H1 (cell line): ENCODE measurements at regions not wholly inside any gene's neighbourhood (a gene's known extent, or its start where the extent isn't known, plus 50 kb on each side); places are given as distances from the start of the nearest gene placed in this dataset.

ENCODE experiments used
- CTCF ChIA-PET: fragments of 300-600 bp; sonication (Branson Sonifier 250); formaldehyde crosslinking; loops from one replicate; lab custom pipeline; 2021; ENCODE audit not compliant: partially characterized antibody; lab: Charles Lee
- POLR2A ChIA-PET: fragments of 300-600 bp; sonication (Branson Sonifier 250); formaldehyde crosslinking; loops from one replicate; lab custom pipeline; 2021; ENCODE audit warnings: inconsistent platforms; ENCODE audit not compliant: partially characterized antibody; lab: Charles Lee
- DNase-seq, 2 experiments: peaks; one replicate each; pipeline versions ENCODE4 v3.0.0 to v3.0.0-alpha.2; 2010 to 2022; ENCODE audit warnings: low spot score in 2 of 2, low read depth in 1 of 2, mixed read lengths in 1 of 2
- FAIRE-seq: peaks from 2 replicates; lab custom pipeline; 2011; peaks lifted over from hg19 to GRCh38; lab: Jason Lieb, UNC
- H2AFZ ChIP-seq: 2 replicates; pipeline ENCODE4 v1.8.1; 2012; ENCODE audit warnings: low read length, inconsistent platforms
- H2AK5ac ChIP-seq: 2 replicates; pipeline ENCODE4 v1.6.1; 2013; ENCODE audit warnings: low read depth, low read length
- H2BK120ac ChIP-seq: replicated peaks from 2 replicates; pipeline ENCODE3; 2013; ENCODE audit warnings: low read depth, low read length, inconsistent platforms
- H2BK12ac ChIP-seq: 2 replicates; pipeline ENCODE4 v1.6.1; 2013; ENCODE audit warnings: low read depth, low read length
- H2BK15ac ChIP-seq: 2 replicates; pipeline ENCODE4 v1.6.1; 2013; ENCODE audit warnings: low read length
- H2BK20ac ChIP-seq: 2 replicates; pipeline ENCODE4 v1.6.1; 2013; ENCODE audit warnings: low read length
- H2BK5ac ChIP-seq: 2 replicates; pipeline ENCODE4 v1.6.1; 2013; ENCODE audit warnings: low read depth, low read length
- H3K14ac ChIP-seq: 2 replicates; pipeline ENCODE4 v1.6.1; 2013; ENCODE audit warnings: inconsistent platforms; ENCODE audit not compliant: insufficient read length
- H3K18ac ChIP-seq: 2 replicates; pipeline ENCODE4 v1.6.1; 2013; ENCODE audit warnings: low read length; ENCODE audit errors: extremely low read depth
- H3K23ac ChIP-seq: 2 replicates; pipeline ENCODE4 v1.6.1; 2013; ENCODE audit warnings: inconsistent platforms; ENCODE audit not compliant: insufficient read length
- H3K23me2 ChIP-seq: 2 replicates; pipeline ENCODE4 v1.6.1; 2013; ENCODE audit warnings: low read depth, low read length
- H3K27ac ChIP-seq: 2 replicates; pipeline ENCODE4 v1.6.1; 2011; ENCODE audit warnings: low read depth, low read length, inconsistent platforms
- H3K27me3 ChIP-seq, 4 experiments: replicated peaks in 1 of 4; 1 replicate in 1 of 4; 2 replicates in 3 of 4; pipeline versions ENCODE4 v1.6.1 to v1.8.1; 2011 to 2013; ENCODE audit warnings: low read length in 3 of 4, mild to moderate bottlenecking in 3 of 4, inconsistent platforms in 2 of 4, mixed read lengths in 2 of 4, moderate library complexity in 1 of 4; ENCODE audit not compliant: control insufficient read depth in 3 of 4, insufficient read depth in 3 of 4; ENCODE audit errors: extremely low read depth in 1 of 4
- H3K36me3 ChIP-seq, 4 experiments: 2 replicates each; pipeline versions ENCODE4 v1.6.1 to v1.8.1; 2011 to 2013; ENCODE audit warnings: mild to moderate bottlenecking in 4 of 4, low read length in 3 of 4, moderate library complexity in 2 of 4, control low read depth in 1 of 4, inconsistent platforms in 1 of 4; ENCODE audit not compliant: insufficient read depth in 4 of 4, control insufficient read depth in 2 of 4
- H3K4ac ChIP-seq: replicated peaks from 2 replicates; pipeline ENCODE3; 2013; ENCODE audit warnings: low read length, low read depth, mixed read lengths, inconsistent platforms; ENCODE audit not compliant: insufficient read length
- H3K4me1 ChIP-seq, 4 experiments: replicated peaks in 1 of 4; 1 replicate in 1 of 4; 2 replicates in 3 of 4; pipeline versions ENCODE4 v1.6.1 to v1.8.1; 2011 to 2013; ENCODE audit warnings: low read length in 3 of 4, inconsistent platforms in 2 of 4, mixed read lengths in 1 of 4; ENCODE audit not compliant: insufficient read depth in 4 of 4, control insufficient read depth in 3 of 4
- H3K4me2 ChIP-seq, 2 experiments: 2 replicates each; pipeline versions ENCODE4 v1.6.1 to v1.8.1; 2011 to 2013; ENCODE audit warnings: low read depth in 2 of 2, low read length in 2 of 2, control low read depth in 1 of 2, inconsistent platforms in 1 of 2, mild to moderate bottlenecking in 1 of 2; ENCODE audit not compliant: insufficient read depth in 1 of 2
- H3K4me3 ChIP-seq, 4 experiments: fragments of 200-600, 300-600 bp in 1 of 4; sonication (generic), shearing (Covaris generic), sonication (Bioruptor Twin) in 1 of 4; 2 replicates each; pipeline versions ENCODE4 v1.5.1 to v1.8.1; 2011 to 2016; ENCODE audit warnings: low read length in 4 of 4, low read depth in 3 of 4, control low read depth in 2 of 4, inconsistent platforms in 2 of 4, mild to moderate bottlenecking in 2 of 4, mixed read lengths in 1 of 4, moderate library complexity in 1 of 4; ENCODE audit not compliant: insufficient read depth in 2 of 4; ENCODE audit errors: extremely low read depth in 1 of 4
- H3K56ac ChIP-seq: replicated peaks from 2 replicates; pipeline ENCODE3; 2013; ENCODE audit warnings: low read depth, mild to moderate bottlenecking, mixed read lengths, low read length, inconsistent platforms; ENCODE audit not compliant: insufficient read length
- H3K79me1 ChIP-seq: 2 replicates; pipeline ENCODE4 v1.6.1; 2013; ENCODE audit warnings: low read depth, low read length, control low read depth
- H3K79me2 ChIP-seq, 2 experiments: 2 replicates each; pipeline versions ENCODE4 v1.6.1 to v1.8.1; 2012 to 2013; ENCODE audit warnings: low read length in 2 of 2, mild to moderate bottlenecking in 2 of 2, inconsistent platforms in 1 of 2; ENCODE audit not compliant: insufficient read depth in 2 of 2, control insufficient read depth in 1 of 2
- H3K9ac ChIP-seq, 4 experiments: replicated peaks in 1 of 4; 1 replicate in 1 of 4; 2 replicates in 3 of 4; pipeline versions ENCODE4 v1.6.1 to v1.8.1; 2011 to 2013; ENCODE audit warnings: low read depth in 3 of 4, low read length in 3 of 4, control low read depth in 2 of 4, mild to moderate bottlenecking in 2 of 4, moderate library complexity in 2 of 4, inconsistent platforms in 1 of 4; ENCODE audit errors: extremely low read depth in 1 of 4
- H3K9me3 ChIP-seq, 2 experiments: 2 replicates each; pipeline versions ENCODE4 v1.6.1 to v1.8.1; 2012 to 2013; ENCODE audit warnings: mild to moderate bottlenecking in 2 of 2, moderate library complexity in 2 of 2, control low read depth in 1 of 2, inconsistent platforms in 1 of 2, low read depth in 1 of 2, low read length in 1 of 2, mixed read lengths in 1 of 2; ENCODE audit not compliant: insufficient read depth in 2 of 2
- H4K20me1 ChIP-seq, 2 experiments: replicated peaks in 1 of 2; 2 replicates each; pipeline versions ENCODE3 to v1.8.1; 2011 to 2013; ENCODE audit warnings: inconsistent platforms in 2 of 2, low read length in 2 of 2, mild to moderate bottlenecking in 1 of 2; ENCODE audit not compliant: insufficient read depth in 2 of 2, control insufficient read depth in 1 of 2
- H4K5ac ChIP-seq: 2 replicates; pipeline ENCODE4 v1.6.1; 2013; ENCODE audit warnings: low read length, low read depth, mixed read lengths, inconsistent platforms; ENCODE audit not compliant: insufficient read length
- H4K8ac ChIP-seq: 2 replicates; pipeline ENCODE4 v1.8.0; 2013; ENCODE audit warnings: mild to moderate bottlenecking, moderate library complexity, low read length, inconsistent platforms; ENCODE audit not compliant: insufficient read depth; ENCODE audit errors: extremely low read depth
- H4K91ac ChIP-seq: replicated peaks from 2 replicates; pipeline ENCODE3; 2013; ENCODE audit warnings: low read length, mixed read lengths, inconsistent platforms; ENCODE audit not compliant: insufficient read length
- PHF8 ChIP-seq: fragments of 200-600 bp; sonication (generic); conservative IDR thresholded peaks from 2 replicates; pipeline ENCODE4 v1.7.1; 2012; ENCODE audit warnings: low read depth, mild to moderate bottlenecking, inconsistent platforms, low read length, moderate library complexity
- SP4 ChIP-seq: IDR thresholded peaks from 2 replicates; pipeline ENCODE4 v1.6.1; 2012; ENCODE audit warnings: low read length, inconsistent platforms
- TAF1 ChIP-seq: IDR thresholded peaks from 2 replicates; pipeline ENCODE4 v1.6.1; 2011; ENCODE audit warnings: mild to moderate bottlenecking, low read depth, low read length
- WGBS, 2 experiments: shearing (Covaris generic) in 1 of 2; methylation state at CpG; one replicate each; pipeline versions ENCODE4 v1.1.6 to v1.1.7; 2013 to 2015; ENCODE audit warnings: low lambda C conversion rate in 2 of 2, mixed read lengths in 2 of 2, inconsistent platforms in 1 of 2, low coverage in 1 of 2, missing lambda C conversion rate in 1 of 2; ENCODE audit not compliant: insufficient replicate concordance in 2 of 2, insufficient coverage in 1 of 2, insufficient read length in 1 of 2; ENCODE audit errors: extremely low coverage in 1 of 2, missing lambda C conversion rate in 1 of 2; 5-methylcytosine and 5-hydroxymethylcytosine counted together
- TF ChIP-seq, protein P1 (sequence below): IDR thresholded peaks from 2 replicates; pipeline ENCODE4 v1.6.1; 2011; ENCODE audit warnings: low read depth, mild to moderate bottlenecking, low read length; ENCODE audit not compliant: insufficient read depth

DNA sequence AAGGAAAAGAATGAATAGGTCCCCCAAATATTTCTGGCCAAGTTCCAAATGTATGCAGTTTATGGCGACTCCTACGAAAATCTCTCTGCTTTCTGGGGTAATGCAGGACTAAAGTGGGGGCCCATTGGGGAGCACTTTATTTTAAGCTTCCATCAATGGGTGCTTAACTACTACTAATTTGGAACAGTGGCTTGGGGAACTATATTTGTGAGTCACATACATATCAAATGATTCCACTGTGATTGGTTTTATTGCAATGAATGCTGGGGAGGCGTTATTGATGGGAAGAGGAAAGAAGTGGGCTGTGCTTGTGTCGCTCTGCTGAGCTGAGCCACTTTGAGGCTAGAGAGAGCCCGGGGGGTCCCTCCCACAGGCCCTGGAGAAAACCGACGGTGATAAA is 560.4 kb upstream of the SALL3 start:
- Histone ChIP-seq H4K5ac (no peak overlapping the region), H3K18ac (no peak overlapping the region), H4K8ac (no peak overlapping the region)
- TF ChIP-seq PHF8 (no peak), TAF1 (no peak), SP4 (no peak)
- TF ChIP-seq, protein P1, sequence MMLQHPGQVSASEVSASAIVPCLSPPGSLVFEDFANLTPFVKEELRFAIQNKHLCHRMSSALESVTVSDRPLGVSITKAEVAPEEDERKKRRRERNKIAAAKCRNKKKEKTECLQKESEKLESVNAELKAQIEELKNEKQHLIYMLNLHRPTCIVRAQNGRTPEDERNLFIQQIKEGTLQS = no peak
- TF ChIP-seq, all 59 proteins: peak for 0
- H3K4me2 ChIP-seq = no peak overlapping the region
- no peaks in the 10 kb centered on the region for H3K23me2 ChIP-seq
- 95% methylated on average over 7 of the region's 7 CpGs; no CpG with 5 or more reads in 1 of the 2 experiments for WGBS, 2 experiments
- no peak overlapping the region for H4K91ac ChIP-seq
- no peaks in the 10 kb centered on the region for H3K79me2 ChIP-seq
- ChIA-PET POLR2A (no interaction called here), CTCF (interaction anchor here (1.0 to 1.9 kb wide), 2 partner anchors 8 to 10 kb away, joined by 4 to 6 read pairs; no protein-coding TSS in a partner anchor)
- no peak overlapping the region for H2BK120ac ChIP-seq
- DNase-seq (no peak), FAIRE-seq (no peak)
- no peak overlapping the region for H2BK20ac ChIP-seq
- no peaks in the 10 kb centered on the region for H3K27me3 ChIP-seq
- no peaks in the 10 kb centered on the region for H3K4me1 ChIP-seq
- H3K9ac ChIP-seq = no peak overlapping the region
- H3K56ac ChIP-seq = no peak overlapping the region
- no peak overlapping the region for H3K4ac ChIP-seq
- no peak overlapping the region for H3K4me3 ChIP-seq
- H2BK12ac ChIP-seq = no peak overlapping the region
- no peak overlapping the region for H3K14ac ChIP-seq
- H4K20me1 ChIP-seq = no peaks in the 10 kb centered on the region
- no peak overlapping the region for H2AK5ac ChIP-seq
- H3K27ac ChIP-seq = no peak overlapping the region
- H2BK5ac ChIP-seq = no peak overlapping the region
- no peak overlapping the region for H2AFZ ChIP-seq
- no peaks in the 10 kb centered on the region for H3K79me1 ChIP-seq
- no peak overlapping the region for H3K23ac ChIP-seq
- no peaks in the 10 kb centered on the region for H3K36me3 ChIP-seq
- no peaks in the 10 kb centered on the region for H3K9me3 ChIP-seq
- no peak overlapping the region for H2BK15ac ChIP-seq
